ENCODE measurements at regions not wholly inside any gene's neighbourhood (a gene's known extent, or its start where the extent isn't known, plus 50 kb on each side); places are given as distances from the start of the nearest gene placed in this dataset.

- Mint-ChIP-seq H3K4me1 (ENCODE audit: unreplicated experiment) (no peaks in the 10 kb centered on the region), H3K27me3 (no peaks in the 10 kb centered on the region), H3K36me3 (no peaks in the 10 kb centered on the region), H3K27ac (no peak overlapping the region), H3K9me3 (no peaks in the 10 kb centered on the region), H3K4me3 (no peak overlapping the region)
- TF ChIP-seq CTCF (conservative IDR thresholded peaks at IDR 0.05): no peak
- no peak for DNase-seq (ENCODE audit: extremely low spot score, unreplicated experiment)
Observed at GRCh38 chr4:10737337-10737736, 52.8 kb upstream of the CLNK start.

- H3K27ac Mint-ChIP-seq: no peak overlapping the region
- DNase-seq (ENCODE audit: extremely low spot score, unreplicated experiment): no peak
- H3K4me1 Mint-ChIP-seq (ENCODE audit: unreplicated experiment): no peaks in the 10 kb centered on the region
- no peaks in the 10 kb centered on the region for H3K27me3 Mint-ChIP-seq
- H3K9me3 Mint-ChIP-seq: no peaks in the 10 kb centered on the region
- no peak overlapping the region for H3K4me3 Mint-ChIP-seq
- no peaks in the 10 kb centered on the region for H3K36me3 Mint-ChIP-seq
- TF ChIP-seq CTCF (conservative IDR thresholded peaks at IDR 0.05): no peak
Observed at GRCh38 chr4:10736895-10737294, 52.3 kb upstream of the CLNK start.

GRCh38 chr4:10736266-10736665, 51.7 kb upstream of the CLNK start:
- Mint-ChIP-seq H3K9me3 (no peaks in the 10 kb centered on the region), H3K27me3 (no peaks in the 10 kb centered on the region), H3K36me3 (no peaks in the 10 kb centered on the region), H3K4me3 (no peak overlapping the region), H3K27ac (no peak overlapping the region), H3K4me1 (ENCODE audit: unreplicated experiment) (no peaks in the 10 kb centered on the region)
- TF ChIP-seq CTCF (conservative IDR thresholded peaks at IDR 0.05): no peak
- no peak for DNase-seq (ENCODE audit: extremely low spot score, unreplicated experiment)

- H3K27me3 Mint-ChIP-seq: no peaks in the 10 kb centered on the region
- H3K27ac Mint-ChIP-seq: no peak overlapping the region
- no peaks in the 10 kb centered on the region for H3K4me1 Mint-ChIP-seq (ENCODE audit: unreplicated experiment)
- no peak for DNase-seq (ENCODE audit: extremely low spot score, unreplicated experiment)
- H3K36me3 Mint-ChIP-seq: no peaks in the 10 kb centered on the region
- no peak overlapping the region for H3K4me3 Mint-ChIP-seq
- no peaks in the 10 kb centered on the region for H3K9me3 Mint-ChIP-seq
- no peak for TF ChIP-seq CTCF (conservative IDR thresholded peaks at IDR 0.05)
Observed at GRCh38 chr4:10734697-10735096, 50.1 kb upstream of the CLNK start.

All from type B pancreatic cell (in vitro differentiated cells).